Esophagus muscularis mucosa (tissue), 4 donors: ENCODE measurements at regions not wholly inside any gene's neighbourhood (a gene's known extent, or its start where the extent isn't known, plus 50 kb on each side); places are given as distances from the start of the nearest gene placed in this dataset.

ENCODE experiments used
- EP300 ChIP-seq: sonication (generic); formaldehyde crosslinking; IDR thresholded peaks from one replicate; pipeline ENCODE4 v1.6.1; 2017; ENCODE audit warnings: antibody characterized with exemption
- POLR2A ChIP-seq: fragments of 450-650 bp; IDR thresholded peaks from one replicate; pipeline ENCODE4 v1.6.1; 2017; ENCODE audit warnings: antibody characterized with exemption, moderate library complexity, mild to moderate bottlenecking, low read depth
- TF ChIP-seq, protein P1 (sequence below), 3 experiments: fragments of 200-600 bp in 2 of 3; fragments of 450-650 bp in 1 of 3; sonication (generic) in 2 of 3; IDR thresholded peaks; one replicate each; pipeline ENCODE4 v1.5.1; 2017 to 2019; ENCODE audit warnings: antibody characterized with exemption in 3 of 3, mild to moderate bottlenecking in 2 of 3, moderate library complexity in 1 of 3

DNA sequence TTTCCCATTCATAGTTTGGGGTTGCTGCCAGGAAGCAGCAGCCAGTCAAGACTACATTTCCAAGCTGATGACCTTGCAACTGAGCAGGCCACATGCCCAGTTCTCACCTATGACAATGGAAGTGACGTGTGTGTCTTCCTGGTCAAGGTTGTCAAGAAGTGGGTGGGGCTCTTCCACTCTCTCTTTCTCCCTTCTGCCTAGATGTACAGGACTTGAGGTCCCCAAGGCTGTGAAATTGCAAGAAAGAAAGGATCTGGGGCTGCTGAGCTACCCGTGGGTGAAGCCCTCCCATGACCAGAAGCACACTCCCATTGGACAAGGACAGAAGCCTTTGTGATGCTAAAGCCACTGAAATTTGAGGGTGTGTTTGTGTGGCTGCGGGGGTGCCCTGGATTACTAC is 175.1 kb downstream of the LINC00237 start:
- TF ChIP-seq, protein P1, sequence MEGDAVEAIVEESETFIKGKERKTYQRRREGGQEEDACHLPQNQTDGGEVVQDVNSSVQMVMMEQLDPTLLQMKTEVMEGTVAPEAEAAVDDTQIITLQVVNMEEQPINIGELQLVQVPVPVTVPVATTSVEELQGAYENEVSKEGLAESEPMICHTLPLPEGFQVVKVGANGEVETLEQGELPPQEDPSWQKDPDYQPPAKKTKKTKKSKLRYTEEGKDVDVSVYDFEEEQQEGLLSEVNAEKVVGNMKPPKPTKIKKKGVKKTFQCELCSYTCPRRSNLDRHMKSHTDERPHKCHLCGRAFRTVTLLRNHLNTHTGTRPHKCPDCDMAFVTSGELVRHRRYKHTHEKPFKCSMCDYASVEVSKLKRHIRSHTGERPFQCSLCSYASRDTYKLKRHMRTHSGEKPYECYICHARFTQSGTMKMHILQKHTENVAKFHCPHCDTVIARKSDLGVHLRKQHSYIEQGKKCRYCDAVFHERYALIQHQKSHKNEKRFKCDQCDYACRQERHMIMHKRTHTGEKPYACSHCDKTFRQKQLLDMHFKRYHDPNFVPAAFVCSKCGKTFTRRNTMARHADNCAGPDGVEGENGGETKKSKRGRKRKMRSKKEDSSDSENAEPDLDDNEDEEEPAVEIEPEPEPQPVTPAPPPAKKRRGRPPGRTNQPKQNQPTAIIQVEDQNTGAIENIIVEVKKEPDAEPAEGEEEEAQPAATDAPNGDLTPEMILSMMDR (IDR thresholded peaks at IDR 0.05) = no peak
- TF ChIP-seq POLR2A = no peak
- no peak for TF ChIP-seq EP300
